ENCODE measurements at regions not wholly inside any gene's neighbourhood (a gene's known extent, or its start where the extent isn't known, plus 50 kb on each side); places are given as distances from the start of the nearest gene placed in this dataset.
"Not testable (repeated sequence)": the region's sequence is repeated elsewhere in the genome, so short reads cannot be mapped to it uniquely, and the experiment has no call there.

GRCh38 chr18:8913606-8914403, 188.7 kb upstream of the NDUFV2 start (continued):
- TF ChIP-seq MITF (IDR thresholded peaks at IDR 0.05) (0 out of 2 replicates have a peak, but pooled peaks have one; percentile 27), RNF2 (IDR thresholded peaks at IDR 0.05) (peak; percentile 40; the same call in 1 of the 2 replicates), BRD4 (IDR thresholded peaks at IDR 0.05) (peak; percentile 66; the same call in 1 of the 2 replicates), MTA3 (IDR thresholded peaks at IDR 0.05; ENCODE audit: borderline replicate concordance) (peak; percentile 68; the same call in 1 of the 2 replicates), ZNF24 (IDR thresholded peaks at IDR 0.05) (peak; percentile 80), ZNF830 (CRISPR knock-in tag; IDR thresholded peaks at IDR 0.05) (peak; percentile 74; the same call in 1 of the 2 replicates), REST (IDR thresholded peaks at IDR 0.05; ENCODE audit: borderline replicate concordance) (peak; percentile 16; the same call in 1 of the 2 replicates), CTBP1 (IDR thresholded peaks at IDR 0.05; ENCODE audit: borderline replicate concordance) (peak; percentile 36; the same call in 1 of the 2 replicates), KLF16 (IDR thresholded peaks at IDR 0.05) (peak; percentile 89), ATF7 (IDR thresholded peaks at IDR 0.05) (peak; percentile 72), ELF1 (tag; IDR thresholded peaks at IDR 0.05) (0 out of 2 replicates have a peak, but pooled peaks have one; percentile 23), GATAD2A (IDR thresholded peaks at IDR 0.05) (peak; percentile 89), E2F4 (CRISPR knock-in tag; IDR thresholded peaks at IDR 0.05; ENCODE audit: low read depth) (peak; percentile 76; the same call in 1 of the 2 replicates), CHAMP1 (IDR thresholded peaks at IDR 0.05) (peak; percentile 83), TEAD1 (CRISPR knock-in tag; IDR thresholded peaks at IDR 0.05) (peak in 1 of 2 experiments; percentile 62; a peak in 1 of 4 replicates)
- TF ChIP-seq REST (CRISPR knock-in tag; IDR thresholded peaks at IDR 0.05; ENCODE audit: low read depth), result not testable (repeated sequence)

All from K562 (cell line).